K562 (cell line): ENCODE measurements at regions not wholly inside any gene's neighbourhood (a gene's known extent, or its start where the extent isn't known, plus 50 kb on each side); places are given as distances from the start of the nearest gene placed in this dataset.

Experiments
- BACH1 ChIP-seq: fragments of 200-800 bp; sonication (Bioruptor generic); IDR thresholded peaks from 2 replicates; pipeline ENCODE4 v1.6.1; 2016; ENCODE audit warnings: missing genetic modification characterization, missing compliant biosample characterization
- BMI1 ChIP-seq: fragments of 150-350 bp; IDR thresholded peaks from 2 replicates; pipeline ENCODE4 v1.6.1; 2014; ENCODE audit warnings: low read length
- CHCHD3 ChIP-seq: fragments of 250-450 bp; sonication (Bioruptor Pico); IDR thresholded peaks from 2 replicates; pipeline ENCODE4 v2.1.2; 2022; ENCODE audit warnings: mild to moderate bottlenecking
- ELF4 ChIP-seq: fragments of 450-650 bp; formaldehyde crosslinking; IDR thresholded peaks from 2 replicates; pipeline ENCODE4 v1.4.0; 2022; ENCODE audit warnings: missing genetic modification characterization
- FOXA3 ChIP-seq, 2 experiments: fragments of 450-650 bp in 1 of 2; sonication (generic) in 1 of 2; formaldehyde crosslinking; IDR thresholded peaks in 1 of 2; conservative IDR thresholded peaks in 1 of 2; 2 replicates each; pipeline versions ENCODE4 v1.4.0 to v1.8.0; 2020 to 2022; ENCODE audit warnings: mild to moderate bottlenecking in 2 of 2, missing genetic modification reagents in 1 of 2
- ILK ChIP-seq: fragments of 450-650 bp; IDR thresholded peaks from 2 replicates; pipeline ENCODE4 v1.6.1; 2016; ENCODE audit warnings: missing genetic modification characterization, low read depth, mild to moderate bottlenecking, missing compliant biosample characterization, moderate library complexity, borderline replicate concordance
- NFIC ChIP-seq: fragments of 450-650 bp; IDR thresholded peaks from 2 replicates; pipeline ENCODE4 v1.6.1; 2017; ENCODE audit warnings: mild to moderate bottlenecking, inconsistent platforms
- STAT5B ChIP-seq: fragments of 250-450 bp; sonication (Bioruptor Pico); IDR thresholded peaks from 2 replicates; pipeline ENCODE4 v1.8.0; 2021; ENCODE audit warnings: mild to moderate bottlenecking, inconsistent platforms
- TBP ChIP-seq: optimal IDR thresholded peaks from 2 replicates; pipeline ENCODE3; 2011; ENCODE audit warnings: low read depth, low read length, improper control_type of control experiment
- YY1 ChIP-seq, 3 experiments: IDR thresholded peaks; 2 replicates each; pipeline ENCODE4 v1.6.1; 2011; ENCODE audit warnings: low read length in 2 of 3, mild to moderate bottlenecking in 2 of 3, moderate library complexity in 2 of 3, borderline replicate concordance in 1 of 3, control low read depth in 1 of 3, low read depth in 1 of 3; ENCODE audit not compliant: insufficient read depth in 3 of 3, insufficient replicate concordance in 2 of 3, control insufficient read depth in 1 of 3, insufficient read length in 1 of 3; ENCODE audit errors: extremely low read depth in 1 of 3
- ZNF76 ChIP-seq: fragments of 250-450 bp; sonication (Bioruptor Pico); IDR thresholded peaks from 2 replicates; pipeline ENCODE4 v1.4.0; 2020; ENCODE audit warnings: mild to moderate bottlenecking, moderate library complexity, borderline replicate concordance
- ZNF77 ChIP-seq: fragments of 250-450 bp; sonication (Bioruptor Pico); IDR thresholded peaks from 2 replicates; pipeline ENCODE4 v1.5.0; 2020
- TF ChIP-seq, protein P1 (sequence below), 3 experiments: IDR thresholded peaks in 2 of 3; conservative IDR thresholded peaks in 1 of 3; 2 replicates each; pipeline ENCODE4 v1.5.1; 2011 to 2012; ENCODE audit warnings: low read length in 3 of 3, mild to moderate bottlenecking in 3 of 3, control low read depth in 2 of 3, improper control_type of control experiment in 1 of 3, inconsistent platforms in 1 of 3, low read depth in 1 of 3, mixed read lengths in 1 of 3, moderate library complexity in 1 of 3; ENCODE audit not compliant: insufficient read depth in 2 of 3
- TF ChIP-seq, protein P2 (sequence below): fragments of 450-650 bp; conservative IDR thresholded peaks from 2 replicates; pipeline ENCODE4 v1.6.1; 2016; ENCODE audit warnings: missing genetic modification characterization, low read depth, mild to moderate bottlenecking, missing compliant biosample characterization, moderate library complexity

DNA sequence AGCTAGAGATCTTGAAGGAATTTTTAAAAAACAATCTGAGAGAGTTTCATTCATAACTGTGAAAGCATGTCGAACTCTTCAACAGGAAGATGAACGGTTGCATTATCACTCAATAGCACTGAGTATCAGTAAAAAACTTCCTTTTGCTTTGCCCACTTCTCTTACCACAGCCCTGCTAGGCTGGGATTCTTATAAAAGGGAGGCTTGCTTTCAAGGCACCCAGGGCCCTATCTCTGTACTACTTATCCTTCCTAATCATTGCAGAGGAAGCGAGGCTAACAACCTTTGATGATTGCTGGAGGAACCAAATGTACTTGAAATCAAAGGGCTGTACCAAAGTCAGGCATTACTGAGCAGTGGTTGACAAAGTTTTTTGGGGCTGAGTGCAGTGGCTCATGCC is 71.2 kb downstream of the SNRPE start:
- TF ChIP-seq, protein P1, sequence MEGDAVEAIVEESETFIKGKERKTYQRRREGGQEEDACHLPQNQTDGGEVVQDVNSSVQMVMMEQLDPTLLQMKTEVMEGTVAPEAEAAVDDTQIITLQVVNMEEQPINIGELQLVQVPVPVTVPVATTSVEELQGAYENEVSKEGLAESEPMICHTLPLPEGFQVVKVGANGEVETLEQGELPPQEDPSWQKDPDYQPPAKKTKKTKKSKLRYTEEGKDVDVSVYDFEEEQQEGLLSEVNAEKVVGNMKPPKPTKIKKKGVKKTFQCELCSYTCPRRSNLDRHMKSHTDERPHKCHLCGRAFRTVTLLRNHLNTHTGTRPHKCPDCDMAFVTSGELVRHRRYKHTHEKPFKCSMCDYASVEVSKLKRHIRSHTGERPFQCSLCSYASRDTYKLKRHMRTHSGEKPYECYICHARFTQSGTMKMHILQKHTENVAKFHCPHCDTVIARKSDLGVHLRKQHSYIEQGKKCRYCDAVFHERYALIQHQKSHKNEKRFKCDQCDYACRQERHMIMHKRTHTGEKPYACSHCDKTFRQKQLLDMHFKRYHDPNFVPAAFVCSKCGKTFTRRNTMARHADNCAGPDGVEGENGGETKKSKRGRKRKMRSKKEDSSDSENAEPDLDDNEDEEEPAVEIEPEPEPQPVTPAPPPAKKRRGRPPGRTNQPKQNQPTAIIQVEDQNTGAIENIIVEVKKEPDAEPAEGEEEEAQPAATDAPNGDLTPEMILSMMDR (IDR thresholded peaks at IDR 0.05 in 2 of 3, conservative IDR thresholded peaks at IDR 0.05 in 1 of 3; ENCODE audit: insufficient read depth in 2 of 3, low read depth in 1 of 3, low read length in 3 of 3), result no peak
- TF ChIP-seq ZNF76 (CRISPR knock-in tag) (no peak), FOXA3 (CRISPR knock-in tag; conservative IDR thresholded peaks at IDR 0.05 in 1 of 2, IDR thresholded peaks at IDR 0.05 in 1 of 2) (no peak), YY1 (IDR thresholded peaks at IDR 0.05; ENCODE audit: borderline replicate concordance in 1 of 3, control insufficient read depth in 1 of 3, extremely low read depth in 1 of 3, insufficient read depth in 3 of 3, insufficient read length in 1 of 3, insufficient replicate concordance in 2 of 3, low read depth in 1 of 3, low read length in 2 of 3) (no peak), CHCHD3 (CRISPR knock-in tag) (no peak), TBP (no peak), BMI1 (no peak), ELF4 (no peak), ZNF77 (CRISPR knock-in tag) (no peak), ILK (tag) (no peak), NFIC (no peak), BACH1 (tag) (no peak), STAT5B (CRISPR knock-in tag) (no peak)
- TF ChIP-seq, protein P2, sequence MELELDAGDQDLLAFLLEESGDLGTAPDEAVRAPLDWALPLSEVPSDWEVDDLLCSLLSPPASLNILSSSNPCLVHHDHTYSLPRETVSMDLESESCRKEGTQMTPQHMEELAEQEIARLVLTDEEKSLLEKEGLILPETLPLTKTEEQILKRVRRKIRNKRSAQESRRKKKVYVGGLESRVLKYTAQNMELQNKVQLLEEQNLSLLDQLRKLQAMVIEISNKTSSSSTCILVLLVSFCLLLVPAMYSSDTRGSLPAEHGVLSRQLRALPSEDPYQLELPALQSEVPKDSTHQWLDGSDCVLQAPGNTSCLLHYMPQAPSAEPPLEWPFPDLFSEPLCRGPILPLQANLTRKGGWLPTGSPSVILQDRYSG (tag), result no peak
